ENCODE measurements at regions not wholly inside any gene's neighbourhood (a gene's known extent, or its start where the extent isn't known, plus 50 kb on each side); places are given as distances from the start of the nearest gene placed in this dataset.
A peak's percentile ranks its signal among the peaks of the same experiment; 100 is the strongest.

- WGBS (ENCODE audit: insufficient coverage, low coverage, missing lambda C conversion rate) = 7% methylated on average over 8 of the region's 8 CpGs
- DNase-seq (ENCODE audit: extremely low read depth in 1 of 4, low spot score in 3 of 4) = no peak
- H3K9me3 ChIP-seq (replicated peaks; ENCODE audit: control insufficient read depth, insufficient read depth, low read depth, low read length) = no peaks in the 10 kb centered on the region
- H3K79me2 ChIP-seq (ENCODE audit: control insufficient read depth, insufficient read depth, low read length) = no peaks in the 10 kb centered on the region
- H3K4me3 ChIP-seq = no peak overlapping the region
- in situ Hi-C loops (cut with MboI) = no loop called here
- POLR2A ChIA-PET = no interaction called here
- no peaks in the 10 kb centered on the region for H4K20me1 ChIP-seq (replicated peaks; ENCODE audit: control insufficient read depth, insufficient read depth, low read length)
- intact Hi-C loops (cut with micrococcal nuclease) = no loop called here
- H3K4me2 ChIP-seq (ENCODE audit: insufficient read depth, low read length) = no peak overlapping the region
- no peak overlapping the region for H3K9ac ChIP-seq (ENCODE audit: insufficient read depth in 1 of 2, low read depth in 2 of 2, low read length in 2 of 2)
- no peak overlapping the region for H3K27ac ChIP-seq (ENCODE audit: extremely low read depth, low read depth, low read length)
- H3K9me1 ChIP-seq (ENCODE audit: control insufficient read depth, insufficient read depth, low read length) = no peaks in the 10 kb centered on the region
- FAIRE-seq = no peak
- CTCF ChIA-PET (ENCODE audit: low intra/inter-chr PET ratio) = no interaction called here
- BruUV-seq (replicated peaks) = no TSS peak
- H3K36me3 ChIP-seq (ENCODE audit: control insufficient read depth, insufficient read depth, low read length) = no peaks in the 10 kb centered on the region
- H3K27me3 ChIP-seq (ENCODE audit: control insufficient read depth in 2 of 2, insufficient read depth in 2 of 2, low read length in 2 of 2) = peaks cover 10 to 23% of the 10 kb centered on the region in 2 experiments; a peak in 4 of 5 replicates
- no peak for TF ChIP-seq ARID3A (IDR thresholded peaks at IDR 0.05; ENCODE audit: borderline replicate concordance, low read depth, low read length)
- no peak for TF ChIP-seq ZNF347 (CRISPR knock-in tag; IDR thresholded peaks at IDR 0.05; ENCODE audit: low read depth)
- no peak for TF ChIP-seq ZBTB26 (CRISPR knock-in tag; IDR thresholded peaks at IDR 0.05)
- TF ChIP-seq ATF1 (CRISPR knock-in tag; IDR thresholded peaks at IDR 0.05) = no peak
- TF ChIP-seq ATF1 (tag; IDR thresholded peaks at IDR 0.05) = peak; percentile 45; the same call in 1 of the 2 replicates
- no peak for TF ChIP-seq ZNF184 (CRISPR knock-in tag; IDR thresholded peaks at IDR 0.05)
- TF ChIP-seq, protein P1, sequence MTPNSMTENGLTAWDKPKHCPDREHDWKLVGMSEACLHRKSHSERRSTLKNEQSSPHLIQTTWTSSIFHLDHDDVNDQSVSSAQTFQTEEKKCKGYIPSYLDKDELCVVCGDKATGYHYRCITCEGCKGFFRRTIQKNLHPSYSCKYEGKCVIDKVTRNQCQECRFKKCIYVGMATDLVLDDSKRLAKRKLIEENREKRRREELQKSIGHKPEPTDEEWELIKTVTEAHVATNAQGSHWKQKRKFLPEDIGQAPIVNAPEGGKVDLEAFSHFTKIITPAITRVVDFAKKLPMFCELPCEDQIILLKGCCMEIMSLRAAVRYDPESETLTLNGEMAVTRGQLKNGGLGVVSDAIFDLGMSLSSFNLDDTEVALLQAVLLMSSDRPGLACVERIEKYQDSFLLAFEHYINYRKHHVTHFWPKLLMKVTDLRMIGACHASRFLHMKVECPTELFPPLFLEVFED (CRISPR knock-in tag; conservative IDR thresholded peaks at IDR 0.05) = no peak
- no peak for ATAC-seq
- H3K4me1 ChIP-seq (replicated peaks in 1 of 2; ENCODE audit: control insufficient read depth in 2 of 2, insufficient read depth in 2 of 2, low read length in 2 of 2) = no peaks in the 10 kb centered on the region
- no peak overlapping the region for H2AFZ ChIP-seq (ENCODE audit: low read depth, low read length)
These were observed 88.9 kb upstream of the MSX1 start for GRCh38 chr4:4770610-4771009.

All from K562 (cell line).